OCI-LY7 (cell line): ENCODE measurements at regions not wholly inside any gene's neighbourhood (a gene's known extent, or its start where the extent isn't known, plus 50 kb on each side); places are given as distances from the start of the nearest gene placed in this dataset.
"Not testable (repeated sequence)": the region's sequence is repeated elsewhere in the genome, so short reads cannot be mapped to it uniquely, and the experiment has no call there.

Experiments
- BruUV-seq: library from RNA; stranded (reverse); fragments of 400-500 nt; replicated peaks from 2 replicates; lab custom pipeline; 2021; lab: Mats Ljungman, UMichigan
- CTCF ChIA-PET: fragments of 300-600 bp; sonication (Branson Sonifier 250); formaldehyde crosslinking; loops from one replicate; lab custom pipeline; 2022; ENCODE audit warnings: antibody characterized with exemption; ENCODE audit not compliant: unreplicated experiment; lab: Charles Lee
- POLR2A ChIA-PET: fragments of 300-600 bp; sonication (Branson Sonifier 250); formaldehyde crosslinking; loops from one replicate; lab custom pipeline; 2022; ENCODE audit warnings: antibody characterized with exemption; lab: Charles Lee
- DNase-seq: peaks from one replicate; pipeline ENCODE4 v3.0.0-alpha.2; 2015; ENCODE audit warnings: low spot score
- H2AFZ ChIP-seq: fragments of 200-600 bp; sonication (generic), shearing (Covaris generic); 2 replicates; pipeline ENCODE4 v1.6.1; 2014; ENCODE audit warnings: mild to moderate bottlenecking, antibody characterized with exemption, low read length, moderate library complexity
- H3K27ac ChIP-seq: fragments of 200-600 bp; sonication (generic); 2 replicates; pipeline ENCODE4 v1.5.1; 2014; ENCODE audit warnings: mixed run types, low read depth, mild to moderate bottlenecking, moderate library complexity, low read length, inconsistent platforms; ENCODE audit not compliant: poor library complexity, severe bottlenecking
- H3K36me3 ChIP-seq: fragments of 200-600 bp; sonication (generic); 2 replicates; pipeline ENCODE4 v1.6.1; 2014; ENCODE audit warnings: mild to moderate bottlenecking, antibody characterized with exemption, low read length, moderate library complexity, mixed read lengths; ENCODE audit not compliant: insufficient read depth
- H3K4me1 ChIP-seq: fragments of 200-600 bp; sonication (generic); 2 replicates; pipeline ENCODE4 v1.5.1; 2014; ENCODE audit warnings: mild to moderate bottlenecking, low read length; ENCODE audit not compliant: insufficient read depth, poor library complexity, severe bottlenecking
- H3K4me2 ChIP-seq: fragments of 200-600 bp; sonication (generic); 2 replicates; pipeline ENCODE4 v1.6.1; 2014; ENCODE audit warnings: mild to moderate bottlenecking, low read length
- H3K4me3 ChIP-seq: fragments of 200-600 bp; sonication (generic); 2 replicates; pipeline ENCODE4 v1.5.1; 2014; ENCODE audit warnings: mild to moderate bottlenecking, low read depth, low read length; ENCODE audit not compliant: poor library complexity, severe bottlenecking
- H3K79me2 ChIP-seq: fragments of 200-600 bp; sonication (generic); 2 replicates; pipeline ENCODE4 v1.6.1; 2016; ENCODE audit warnings: low read depth, mild to moderate bottlenecking, low read length, moderate library complexity, mixed read lengths; ENCODE audit not compliant: insufficient read depth
- H3K9me2 ChIP-seq: fragments of 200-600 bp; sonication (generic); 2 replicates; pipeline ENCODE4 v1.6.1; 2016; ENCODE audit warnings: mild to moderate bottlenecking, low read length, mixed read lengths; ENCODE audit not compliant: insufficient read depth
- H3K9me3 ChIP-seq: fragments of 200-600 bp; sonication (generic); 2 replicates; pipeline ENCODE4 v1.6.1; 2014; ENCODE audit warnings: mild to moderate bottlenecking, mixed run types, low read length, mixed read lengths
- H4K20me1 ChIP-seq: fragments of 200-600 bp; sonication (generic); 2 replicates; pipeline ENCODE4 v1.6.1; 2014; ENCODE audit warnings: mild to moderate bottlenecking, antibody characterized with exemption, low read length, moderate library complexity, mixed read lengths; ENCODE audit not compliant: insufficient read depth
- EZH2phosphoT487 ChIP-seq: fragments of 200-600 bp; sonication (generic); IDR thresholded peaks from 2 replicates; pipeline ENCODE4 v1.6.1; 2018; ENCODE audit warnings: low read depth, borderline replicate concordance, mild to moderate bottlenecking, mixed run types, antibody characterized with exemption, low read length, moderate library complexity, mixed read lengths
- intact Hi-C: fragments of 100-400 bp; cut with micrococcal nuclease; formaldehyde crosslinking; loops from one replicate; pipeline ENCODE4 v1.10.0; 2022; ENCODE audit not compliant: unreplicated experiment
- TF ChIP-seq, protein P1 (sequence below): fragments of 200-600 bp; sonication (generic); conservative IDR thresholded peaks from 2 replicates; pipeline ENCODE4 v1.5.1; 2014; ENCODE audit warnings: mild to moderate bottlenecking, antibody characterized with exemption, low read length, moderate library complexity, mixed read lengths

DNA sequence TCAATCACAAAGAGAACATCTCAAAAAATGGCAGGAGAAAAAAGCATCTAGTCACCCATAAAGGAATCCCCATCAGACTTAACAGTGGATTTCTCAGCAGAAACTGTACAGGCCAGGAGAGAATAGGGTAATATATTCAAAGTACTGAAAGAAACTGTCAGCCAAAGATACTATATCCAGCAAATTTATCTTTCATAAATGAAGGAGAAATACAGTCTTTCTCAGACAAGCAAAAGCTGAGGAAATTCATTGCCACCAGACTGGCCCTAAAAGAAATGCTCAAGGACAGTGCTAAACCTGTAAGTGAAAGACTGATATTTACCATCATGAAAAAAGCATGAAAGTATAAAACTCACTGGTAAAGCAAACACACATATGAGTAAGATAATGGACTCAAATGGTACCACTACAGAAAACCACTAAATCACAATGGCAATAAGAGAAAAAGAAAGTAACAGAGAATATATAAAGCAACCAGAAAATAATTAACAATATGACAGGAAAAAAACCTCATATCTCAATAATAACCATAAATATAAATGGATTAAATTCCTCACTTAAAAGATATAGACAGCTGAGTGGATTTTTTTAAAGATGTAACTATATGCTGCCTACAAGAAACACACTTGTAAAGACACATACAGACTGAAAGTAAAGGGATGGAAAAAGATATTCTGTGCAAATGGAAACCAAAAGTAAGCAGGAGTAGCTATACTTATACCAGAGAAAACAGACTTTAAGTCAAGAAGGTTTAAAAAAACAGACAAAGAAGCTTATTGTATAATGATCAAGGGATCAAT is 83.4 kb upstream of the STK39 start:
- no peaks in the 10 kb centered on the region for H3K36me3 ChIP-seq
- H3K4me2 ChIP-seq, result no peak overlapping the region
- TF ChIP-seq EZH2phosphoT487, result no peak
- TF ChIP-seq, protein P1, sequence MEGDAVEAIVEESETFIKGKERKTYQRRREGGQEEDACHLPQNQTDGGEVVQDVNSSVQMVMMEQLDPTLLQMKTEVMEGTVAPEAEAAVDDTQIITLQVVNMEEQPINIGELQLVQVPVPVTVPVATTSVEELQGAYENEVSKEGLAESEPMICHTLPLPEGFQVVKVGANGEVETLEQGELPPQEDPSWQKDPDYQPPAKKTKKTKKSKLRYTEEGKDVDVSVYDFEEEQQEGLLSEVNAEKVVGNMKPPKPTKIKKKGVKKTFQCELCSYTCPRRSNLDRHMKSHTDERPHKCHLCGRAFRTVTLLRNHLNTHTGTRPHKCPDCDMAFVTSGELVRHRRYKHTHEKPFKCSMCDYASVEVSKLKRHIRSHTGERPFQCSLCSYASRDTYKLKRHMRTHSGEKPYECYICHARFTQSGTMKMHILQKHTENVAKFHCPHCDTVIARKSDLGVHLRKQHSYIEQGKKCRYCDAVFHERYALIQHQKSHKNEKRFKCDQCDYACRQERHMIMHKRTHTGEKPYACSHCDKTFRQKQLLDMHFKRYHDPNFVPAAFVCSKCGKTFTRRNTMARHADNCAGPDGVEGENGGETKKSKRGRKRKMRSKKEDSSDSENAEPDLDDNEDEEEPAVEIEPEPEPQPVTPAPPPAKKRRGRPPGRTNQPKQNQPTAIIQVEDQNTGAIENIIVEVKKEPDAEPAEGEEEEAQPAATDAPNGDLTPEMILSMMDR, result no peak
- H3K4me1 ChIP-seq, result no peaks in the 10 kb centered on the region
- H3K4me3 ChIP-seq, result no peak overlapping the region
- POLR2A ChIA-PET, result no interaction called here
- H3K79me2 ChIP-seq, result no peaks in the 10 kb centered on the region
- no peaks in the 10 kb centered on the region for H4K20me1 ChIP-seq
- intact Hi-C loops, result no loop called here
- DNase-seq, result no peak
- peaks cover 4% of the 10 kb centered on the region; the same call in 1 of the 2 replicates for H3K9me3 ChIP-seq
- no peak overlapping the region for H3K27ac ChIP-seq
- CTCF ChIA-PET, result no interaction called here
- no peaks in the 10 kb centered on the region for H3K9me2 ChIP-seq
- no TSS peak for BruUV-seq
- H2AFZ ChIP-seq, result no peak overlapping the region

DNA sequence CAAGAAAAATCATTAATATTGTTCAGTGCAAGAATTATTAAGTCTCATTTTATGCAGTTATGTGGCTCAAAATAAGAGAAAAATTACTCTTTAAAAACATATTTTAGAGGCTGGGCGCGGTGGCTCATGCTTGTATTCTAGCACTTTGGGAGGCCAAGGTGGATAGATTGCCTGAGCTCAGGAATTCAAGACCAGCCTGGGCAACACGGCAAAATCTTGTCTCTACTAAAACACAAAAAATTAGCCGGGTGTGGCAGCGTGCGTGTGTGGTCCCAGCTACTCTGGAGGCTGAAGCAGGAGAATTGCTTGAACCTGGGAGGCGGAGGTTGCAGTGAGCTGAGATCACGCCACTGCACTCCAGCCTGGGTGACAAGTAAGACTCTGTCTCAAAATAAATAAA is 87.9 kb upstream of the STK39 start:
- H3K79me2 ChIP-seq, H3K4me1 ChIP-seq, DNase-seq, H2AFZ ChIP-seq, BruUV-seq, CTCF ChIA-PET, H3K9me3 ChIP-seq, H3K4me3 ChIP-seq, H3K27ac ChIP-seq, H3K4me2 ChIP-seq, H3K9me2 ChIP-seq, H3K36me3 ChIP-seq, POLR2A ChIA-PET, H4K20me1 ChIP-seq: not testable (repeated sequence)
- intact Hi-C loops, result loop anchor here (5.0 kb wide), 1 partner anchor 198 kb away; no protein-coding TSS in a partner anchor

DNA sequence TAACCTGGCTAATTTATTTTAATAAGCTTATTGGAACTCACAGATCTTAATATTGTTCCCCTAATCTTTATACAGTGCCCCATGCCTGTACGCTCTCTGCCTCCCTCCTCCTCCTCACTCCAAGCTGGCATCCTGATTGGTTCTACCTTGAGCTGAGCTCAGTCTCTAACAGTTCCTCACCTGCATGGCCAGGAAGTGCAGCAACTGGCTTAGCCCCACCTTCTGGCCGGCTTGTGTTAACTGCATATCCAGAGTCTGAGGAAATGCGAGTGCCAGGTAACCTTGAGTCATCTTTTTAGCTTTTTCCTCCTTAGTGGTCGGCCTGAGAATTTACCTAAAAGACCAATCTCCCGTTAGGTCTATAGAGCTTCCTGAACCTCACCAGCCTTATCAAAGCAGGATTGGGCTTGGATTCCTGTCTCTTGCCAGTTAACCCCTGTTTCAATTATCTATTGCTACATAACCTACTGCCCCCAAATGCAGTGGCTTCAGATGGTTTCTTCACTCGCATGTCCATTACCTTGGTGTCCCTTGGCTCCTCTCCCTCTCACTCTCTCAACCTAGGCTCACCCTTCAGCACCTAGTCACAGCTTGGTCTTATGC is 89.5 kb upstream of the STK39 start:
- H3K4me1 ChIP-seq, result no peaks in the 10 kb centered on the region
- H3K4me2 ChIP-seq, result no peak overlapping the region
- ChIA-PET CTCF (interaction anchor here (0.8 kb wide), 1 partner anchor 176 kb away, joined by 3 read pairs; no protein-coding TSS in a partner anchor), POLR2A (interaction anchor here (0.6 kb wide), 1 partner anchor 31 kb away, joined by 3 read pairs; no protein-coding TSS in a partner anchor)
- TF ChIP-seq, protein P1, result peak; percentile 73
- no peak for TF ChIP-seq EZH2phosphoT487
- H3K36me3 ChIP-seq, result no peaks in the 10 kb centered on the region
- no peak overlapping the region for H3K27ac ChIP-seq
- BruUV-seq, result no TSS peak
- H2AFZ ChIP-seq, result no peak overlapping the region
- intact Hi-C loops, result loop anchor here (5.0 kb wide), 1 partner anchor 200 kb away; no protein-coding TSS in a partner anchor
- DNase-seq, result peak; percentile 49
- H4K20me1 ChIP-seq, result no peaks in the 10 kb centered on the region
- H3K9me2 ChIP-seq, result no peaks in the 10 kb centered on the region
- H3K9me3 ChIP-seq, result no peaks in the 10 kb centered on the region
- H3K4me3 ChIP-seq, result no peak overlapping the region
- H3K79me2 ChIP-seq, result no peaks in the 10 kb centered on the region
